HepG2 (cell line): ENCODE measurements at regions not wholly inside any gene's neighbourhood (a gene's known extent, or its start where the extent isn't known, plus 50 kb on each side); places are given as distances from the start of the nearest gene placed in this dataset.

Source experiments
- ATAC-seq: fragments of 200-7000 bp; cut with Tn5 transposase; 3 replicates; pipeline ENCODE4 v1.9.1; 2020; ENCODE audit warnings: mild to moderate bottlenecking, moderate library complexity
- BruUV-seq: library from RNA; stranded (reverse); fragments of 400-500 nt; replicated peaks from 2 replicates; lab custom pipeline; 2021; lab: Mats Ljungman, UMichigan
- CTCF ChIA-PET: fragments of 300-600 bp; formaldehyde crosslinking; extraction: SDS; loops from one replicate; lab custom pipeline; 2021; ENCODE audit warnings: low total read pairs, inconsistent platforms, low intra/inter-chr PET ratio; lab: Yijun Ruan, JAX
- POLR2A ChIA-PET: fragments of 350-600 bp; sonication (Branson Sonifier 250); formaldehyde crosslinking; loops from one replicate; lab custom pipeline; 2020; ENCODE audit warnings: antibody characterized with exemption, inconsistent platforms; lab: Yijun Ruan, JAX
- DNase-seq: peaks from one replicate; pipeline ENCODE4 v3.0.0-alpha.2; 2015; ENCODE audit warnings: low spot score
- FAIRE-seq: peaks from 3 replicates; lab custom pipeline; 2011; peaks lifted over from hg19 to GRCh38; lab: Jason Lieb, UNC
- H2AFZ ChIP-seq: one replicate; pipeline ENCODE4 v1.6.1; 2011; ENCODE audit warnings: low read length, inconsistent platforms
- H3K27ac ChIP-seq: fragments of 300-600 bp; 3 replicates; pipeline ENCODE4 v1.8.0; 2011; ENCODE audit warnings: mixed run types, mild to moderate bottlenecking, mixed read lengths, low read length, inconsistent platforms; ENCODE audit not compliant: insufficient read depth; ENCODE audit errors: extremely low read length
- H3K27me3 ChIP-seq, 2 experiments: fragments of 200-600 bp in 1 of 2; 2 replicates in 1 of 2; 3 replicates in 1 of 2; pipeline versions ENCODE4 v1.6.0 to v1.8.0; 2011; ENCODE audit warnings: low read length in 2 of 2, mild to moderate bottlenecking in 2 of 2, moderate library complexity in 2 of 2, inconsistent platforms in 1 of 2; ENCODE audit not compliant: insufficient read depth in 2 of 2, control insufficient read depth in 1 of 2
- H3K36me3 ChIP-seq, 2 experiments: fragments of 200-600 bp in 1 of 2; replicated peaks in 1 of 2; 2 replicates in 1 of 2; 3 replicates in 1 of 2; pipeline versions ENCODE4 v1.5.1 to v1.8.0; 2011; ENCODE audit warnings: low read length in 2 of 2, inconsistent platforms in 1 of 2; ENCODE audit not compliant: insufficient read depth in 2 of 2, control insufficient read depth in 1 of 2
- H3K4me1 ChIP-seq: 2 replicates; pipeline ENCODE4 v1.5.1; 2012; ENCODE audit warnings: low read length, inconsistent platforms; ENCODE audit not compliant: insufficient read depth
- H3K4me2 ChIP-seq: 2 replicates; pipeline ENCODE4 v1.6.0; 2011; ENCODE audit warnings: low read depth, low read length, inconsistent platforms
- H3K4me3 ChIP-seq, 3 experiments: fragments of 200-600 bp in 1 of 3; sonication (generic), shearing (Covaris generic) in 1 of 3; replicated peaks in 1 of 3; 2 replicates each; pipeline ENCODE4 v1.5.1; 2011 to 2016; ENCODE audit warnings: low read length in 3 of 3, inconsistent platforms in 2 of 3, low read depth in 2 of 3, mild to moderate bottlenecking in 2 of 3, control low read depth in 1 of 3, mixed read lengths in 1 of 3; ENCODE audit not compliant: insufficient read depth in 1 of 3
- H3K79me2 ChIP-seq: one replicate; pipeline ENCODE4 v1.6.1; 2011; ENCODE audit warnings: low read length, inconsistent platforms; ENCODE audit not compliant: insufficient read depth
- H3K9ac ChIP-seq: 2 replicates; pipeline ENCODE4 v1.6.0; 2011; ENCODE audit warnings: mild to moderate bottlenecking, low read depth, low read length, inconsistent platforms; ENCODE audit not compliant: insufficient read depth
- H3K9me3 ChIP-seq: 2 replicates; pipeline ENCODE4 v1.5.1; 2012; ENCODE audit warnings: mild to moderate bottlenecking, low read length
- H4K20me1 ChIP-seq: 2 replicates; pipeline ENCODE4 v1.6.0; 2011; ENCODE audit warnings: inconsistent platforms, mild to moderate bottlenecking, low read length, moderate library complexity; ENCODE audit not compliant: insufficient read depth
- AHR ChIP-seq: IDR thresholded peaks from 2 replicates; pipeline ENCODE4 v1.6.1; 2018; ENCODE audit warnings: missing genetic modification reagents, missing compliant biosample characterization
- DMAP1 ChIP-seq: IDR thresholded peaks from 2 replicates; pipeline ENCODE4 v1.6.1; 2016
- FOXK1 ChIP-seq: sonication (generic); formaldehyde crosslinking; IDR thresholded peaks from 2 replicates; pipeline ENCODE4 v1.4.0; 2020; ENCODE audit warnings: low read depth, missing genetic modification reagents, borderline replicate concordance
- GATAD2A ChIP-seq: IDR thresholded peaks from 2 replicates; pipeline ENCODE4 v1.6.1; 2016
- HNRNPK ChIP-seq: fragments of 200-400 bp; formaldehyde crosslinking; IDR thresholded peaks from 2 replicates; pipeline ENCODE4 v1.6.1; 2018; ENCODE audit warnings: low read length, low read depth, moderate library complexity, mild to moderate bottlenecking; ENCODE audit not compliant: poor library complexity, severe bottlenecking
- KDM5B ChIP-seq: sonication (generic); formaldehyde crosslinking; IDR thresholded peaks from 2 replicates; pipeline ENCODE4 v1.4.0; 2020; ENCODE audit warnings: missing genetic modification reagents, mild to moderate bottlenecking, borderline replicate concordance
- KDM6A ChIP-seq: IDR thresholded peaks from 2 replicates; pipeline ENCODE4 v1.6.1; 2016; ENCODE audit warnings: low read depth
- MEIS1 ChIP-seq: sonication (generic); formaldehyde crosslinking; IDR thresholded peaks from 2 replicates; pipeline ENCODE4 v1.9.0; 2021; ENCODE audit warnings: mild to moderate bottlenecking, missing genetic modification reagents, moderate library complexity, borderline replicate concordance
- PREB ChIP-seq: sonication (generic); formaldehyde crosslinking; IDR thresholded peaks from 2 replicates; pipeline ENCODE4 v1.4.0; 2020; ENCODE audit warnings: missing genetic modification reagents
- REST ChIP-seq, 2 experiments: IDR thresholded peaks; 2 replicates each; pipeline ENCODE4 v1.6.1; 2011 to 2012; ENCODE audit warnings: low read length in 2 of 2, borderline replicate concordance in 1 of 2, low read depth in 1 of 2, mild to moderate bottlenecking in 1 of 2, moderate library complexity in 1 of 2
- ZBTB33 ChIP-seq: sonication (generic); formaldehyde crosslinking; IDR thresholded peaks from 2 replicates; pipeline ENCODE4 v1.4.0; 2020; ENCODE audit warnings: missing genetic modification reagents
- in situ Hi-C: cut with HindIII; loops from 2 replicates; pipeline ENCODE4 v1.10.0; 2017; ENCODE audit warnings: low pct_unique_long_range_greater_than_20kb; ENCODE audit not compliant: extremely low pct_ligation_motif_present
- intact Hi-C: fragments of 100-400 bp; cut with micrococcal nuclease; formaldehyde crosslinking; loops from one replicate; pipeline ENCODE4 v1.10.0; 2022; ENCODE audit not compliant: unreplicated experiment

GRCh38 chr4:161101881-161102280, 1061.9 kb downstream of the FSTL5 start (continued):
- TF ChIP-seq PREB (CRISPR knock-in tag) (no peak), FOXK1 (CRISPR knock-in tag) (no peak), AHR (CRISPR knock-in tag) (no peak), DMAP1 (no peak), MEIS1 (CRISPR knock-in tag) (no peak), HNRNPK (no peak)

- H3K79me2 ChIP-seq = no peaks in the 10 kb centered on the region
- BruUV-seq = no TSS peak
- ATAC-seq = no peak
- H3K27me3 ChIP-seq = no peaks in the 10 kb centered on the region; a peak in 1 of 5 replicates
- H3K4me3 ChIP-seq = no peak overlapping the region
- no peak for FAIRE-seq
- CTCF ChIA-PET = no interaction called here
- no peaks in the 10 kb centered on the region for H3K4me1 ChIP-seq
- in situ Hi-C loops (no loop called here), intact Hi-C loops (no loop called here)
- H3K9ac ChIP-seq = no peak overlapping the region
- no peak for DNase-seq
- no peak overlapping the region for H2AFZ ChIP-seq
- no peaks in the 10 kb centered on the region for H3K9me3 ChIP-seq
- POLR2A ChIA-PET = no interaction called here
- H4K20me1 ChIP-seq = no peaks in the 10 kb centered on the region
- no peak overlapping the region for H3K27ac ChIP-seq
- H3K4me2 ChIP-seq = no peak overlapping the region
- no peaks in the 10 kb centered on the region for H3K36me3 ChIP-seq
- TF ChIP-seq KDM6A (CRISPR knock-in tag) = no peak
- TF ChIP-seq GATAD2A (CRISPR knock-in tag) = no peak
- TF ChIP-seq KDM5B (CRISPR knock-in tag) = no peak
- TF ChIP-seq REST (IDR thresholded peaks at IDR 0.05; ENCODE audit: borderline replicate concordance in 1 of 2, low read depth in 1 of 2, low read length in 2 of 2) = no peak
- no peak for TF ChIP-seq ZBTB33 (CRISPR knock-in tag)
Measured at GRCh38 chr4:161097821-161098220, 1066.0 kb downstream of the FSTL5 start.
